OCI-LY3 (cell line): ENCODE measurements at regions not wholly inside any gene's neighbourhood (a gene's known extent, or its start where the extent isn't known, plus 50 kb on each side); places are given as distances from the start of the nearest gene placed in this dataset.

Experiments used
- EZH2phosphoT487 ChIP-seq: fragments of 200-600 bp; shearing (Covaris generic); IDR thresholded peaks from 2 replicates; pipeline ENCODE4 v1.6.1; 2018; ENCODE audit warnings: antibody characterized with exemption, mixed run types, low read depth
- TF ChIP-seq, protein P1 (sequence below): fragments of 200-600, 300-600 bp; sonication (generic); IDR thresholded peaks from 2 replicates; pipeline ENCODE4 v1.5.1; 2014; ENCODE audit warnings: antibody characterized with exemption, low read length, low read depth

DNA sequence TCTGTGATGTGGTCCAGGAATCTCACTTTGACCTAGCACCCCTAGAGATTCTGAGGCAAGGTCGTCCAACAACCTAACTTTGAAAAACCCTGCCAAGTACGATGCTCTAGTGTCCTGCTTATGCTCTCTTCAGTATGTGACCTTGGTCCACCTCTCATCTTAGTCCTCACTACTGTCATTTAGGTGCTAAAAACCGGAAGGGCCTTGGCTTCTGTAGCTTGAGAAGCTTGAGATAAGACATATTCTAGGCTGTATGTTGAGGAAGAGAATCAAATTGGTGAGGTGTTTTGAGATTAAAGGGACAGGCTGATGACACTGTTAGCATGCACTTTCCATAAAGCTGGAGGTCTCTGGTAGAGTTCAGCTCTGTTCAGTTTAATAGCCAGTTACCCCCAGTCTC, 57.0 kb upstream of the MTPN start:
- TF ChIP-seq EZH2phosphoT487 = no peak
- TF ChIP-seq, protein P1, sequence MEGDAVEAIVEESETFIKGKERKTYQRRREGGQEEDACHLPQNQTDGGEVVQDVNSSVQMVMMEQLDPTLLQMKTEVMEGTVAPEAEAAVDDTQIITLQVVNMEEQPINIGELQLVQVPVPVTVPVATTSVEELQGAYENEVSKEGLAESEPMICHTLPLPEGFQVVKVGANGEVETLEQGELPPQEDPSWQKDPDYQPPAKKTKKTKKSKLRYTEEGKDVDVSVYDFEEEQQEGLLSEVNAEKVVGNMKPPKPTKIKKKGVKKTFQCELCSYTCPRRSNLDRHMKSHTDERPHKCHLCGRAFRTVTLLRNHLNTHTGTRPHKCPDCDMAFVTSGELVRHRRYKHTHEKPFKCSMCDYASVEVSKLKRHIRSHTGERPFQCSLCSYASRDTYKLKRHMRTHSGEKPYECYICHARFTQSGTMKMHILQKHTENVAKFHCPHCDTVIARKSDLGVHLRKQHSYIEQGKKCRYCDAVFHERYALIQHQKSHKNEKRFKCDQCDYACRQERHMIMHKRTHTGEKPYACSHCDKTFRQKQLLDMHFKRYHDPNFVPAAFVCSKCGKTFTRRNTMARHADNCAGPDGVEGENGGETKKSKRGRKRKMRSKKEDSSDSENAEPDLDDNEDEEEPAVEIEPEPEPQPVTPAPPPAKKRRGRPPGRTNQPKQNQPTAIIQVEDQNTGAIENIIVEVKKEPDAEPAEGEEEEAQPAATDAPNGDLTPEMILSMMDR = no peak
